ENCODE measurements at regions not wholly inside any gene's neighbourhood (a gene's known extent, or its start where the extent isn't known, plus 50 kb on each side); places are given as distances from the start of the nearest gene placed in this dataset.

GRCh38 chr20:50395914-50396488, 114.2 kb upstream of the PTPN1 start:
- H3K4me3 ChIP-seq (ENCODE audit: low read depth, low read length): no peak overlapping the region
- no peaks in the 10 kb centered on the region for H3K27me3 ChIP-seq (replicated peaks)
- H3K27ac ChIP-seq: no peak overlapping the region
- no peak for DNase-seq
- in situ Hi-C loops (cut with HindIII; ENCODE audit: low pct_ligation_motif_present, low sequenced_read_pairs): no loop called here
- no peak for TF ChIP-seq CTCF (IDR thresholded peaks at IDR 0.05; ENCODE audit: low read depth, low read length, missing control alignments)
- no peaks in the 10 kb centered on the region for H3K36me3 ChIP-seq (replicated peaks)

- TF ChIP-seq CTCF (IDR thresholded peaks at IDR 0.05; ENCODE audit: low read depth, low read length, missing control alignments): no peak
- no peak overlapping the region for H3K4me3 ChIP-seq (ENCODE audit: low read depth, low read length)
- DNase-seq: no peak
- H3K27me3 ChIP-seq (replicated peaks): no peaks in the 10 kb centered on the region
- in situ Hi-C loops (cut with HindIII; ENCODE audit: low pct_ligation_motif_present, low sequenced_read_pairs): no loop called here
- no peak overlapping the region for H3K27ac ChIP-seq
- no peaks in the 10 kb centered on the region for H3K36me3 ChIP-seq (replicated peaks)
These were observed 113.6 kb upstream of the PTPN1 start for GRCh38 chr20:50396623-50397022.

- in situ Hi-C loops (cut with HindIII; ENCODE audit: low pct_ligation_motif_present, low sequenced_read_pairs): no loop called here
- Histone ChIP-seq H3K4me3 (ENCODE audit: low read depth, low read length) (no peak overlapping the region), H3K27me3 (replicated peaks) (no peaks in the 10 kb centered on the region), H3K36me3 (replicated peaks) (no peaks in the 10 kb centered on the region), H3K27ac (no peak overlapping the region)
- no peak for TF ChIP-seq CTCF (IDR thresholded peaks at IDR 0.05; ENCODE audit: low read depth, low read length, missing control alignments)
- DNase-seq: no peak
These were observed 113.1 kb upstream of the PTPN1 start for GRCh38 chr20:50397058-50397457.

GRCh38 chr20:50398064-50398463, 112.1 kb upstream of the PTPN1 start:
- TF ChIP-seq CTCF (IDR thresholded peaks at IDR 0.05; ENCODE audit: low read depth, low read length, missing control alignments): no peak
- DNase-seq: no peak
- Histone ChIP-seq H3K36me3 (replicated peaks) (no peaks in the 10 kb centered on the region), H3K27ac (no peak overlapping the region), H3K4me3 (ENCODE audit: low read depth, low read length) (no peak overlapping the region), H3K27me3 (replicated peaks) (no peaks in the 10 kb centered on the region)
- in situ Hi-C loops (cut with HindIII; ENCODE audit: low pct_ligation_motif_present, low sequenced_read_pairs): no loop called here

GRCh38 chr20:50398471-50398820, 111.7 kb upstream of the PTPN1 start:
- no peaks in the 10 kb centered on the region for H3K27me3 ChIP-seq (replicated peaks)
- no peak for DNase-seq
- no peak overlapping the region for H3K27ac ChIP-seq
- in situ Hi-C loops (cut with HindIII; ENCODE audit: low pct_ligation_motif_present, low sequenced_read_pairs): no loop called here
- TF ChIP-seq CTCF (IDR thresholded peaks at IDR 0.05; ENCODE audit: low read depth, low read length, missing control alignments): no peak
- H3K36me3 ChIP-seq (replicated peaks): no peaks in the 10 kb centered on the region
- H3K4me3 ChIP-seq (ENCODE audit: low read depth, low read length): no peak overlapping the region

- no peak for DNase-seq
- TF ChIP-seq CTCF (IDR thresholded peaks at IDR 0.05; ENCODE audit: low read depth, low read length, missing control alignments): no peak
- Histone ChIP-seq H3K36me3 (replicated peaks) (no peaks in the 10 kb centered on the region), H3K27ac (no peak overlapping the region), H3K4me3 (ENCODE audit: low read depth, low read length) (no peak overlapping the region), H3K27me3 (replicated peaks) (no peaks in the 10 kb centered on the region)
- in situ Hi-C loops (cut with HindIII; ENCODE audit: low pct_ligation_motif_present, low sequenced_read_pairs): no loop called here
These were observed 111.2 kb upstream of the PTPN1 start for GRCh38 chr20:50398821-50399554.
